CD14-positive monocyte (primary cell): ENCODE measurements at regions not wholly inside any gene's neighbourhood (a gene's known extent, or its start where the extent isn't known, plus 50 kb on each side); places are given as distances from the start of the nearest gene placed in this dataset.

Source experiments
- DNase-seq, 3 donors: peaks; one replicate each; pipeline ENCODE4 v3.0.0-alpha.2; 2011 to 2022
- H2AFZ ChIP-seq: 2 replicates; pipeline ENCODE4 v1.6.0; 2012; ENCODE audit warnings: mild to moderate bottlenecking, low read depth, low read length, inconsistent platforms; ENCODE audit not compliant: insufficient read depth, poor library complexity, severe bottlenecking
- H3K27ac ChIP-seq, 2 donors: 1 replicate in 1 of 2; 2 replicates in 1 of 2; pipeline ENCODE4 v1.5.1; 2012 to 2013; ENCODE audit warnings: low read length in 2 of 2, control low read depth in 1 of 2, inconsistent platforms in 1 of 2, low read depth in 1 of 2, mild to moderate bottlenecking in 1 of 2
- H3K27me3 ChIP-seq, 2 donors: one replicate each; pipeline versions ENCODE4 v1.6.0 to v1.6.1; 2011 to 2013; ENCODE audit warnings: low read length in 2 of 2; ENCODE audit not compliant: control insufficient read depth in 2 of 2, insufficient read depth in 2 of 2
- H3K36me3 ChIP-seq, 2 donors: replicated peaks in 1 of 2; 1 replicate in 1 of 2; 2 replicates in 1 of 2; pipeline versions ENCODE4 v1.5.1 to v1.6.1; 2012 to 2013; ENCODE audit warnings: low read length in 2 of 2, control low read depth in 1 of 2, inconsistent platforms in 1 of 2, mild to moderate bottlenecking in 1 of 2; ENCODE audit not compliant: insufficient read depth in 2 of 2, control insufficient read depth in 1 of 2
- H3K4me1 ChIP-seq, 2 donors: 1 replicate in 1 of 2; 2 replicates in 1 of 2; pipeline versions ENCODE4 v1.5.1 to v1.6.1; 2012 to 2013; ENCODE audit warnings: low read length in 2 of 2, control low read depth in 1 of 2, inconsistent platforms in 1 of 2, mild to moderate bottlenecking in 1 of 2, moderate library complexity in 1 of 2; ENCODE audit not compliant: insufficient read depth in 2 of 2, control insufficient read depth in 1 of 2
- H3K4me2 ChIP-seq: replicated peaks from 2 replicates; pipeline ENCODE3; 2012; ENCODE audit warnings: low read length, moderate library complexity, mild to moderate bottlenecking; ENCODE audit not compliant: poor library complexity, severe bottlenecking; ENCODE audit errors: extremely low read depth
- H3K4me3 ChIP-seq, 3 experiments: fragments of 200-600 bp in 1 of 3; sonication (generic) in 1 of 3; replicated peaks in 1 of 3; 1 replicate in 2 of 3; 2 replicates in 1 of 3; pipeline ENCODE4 v1.5.1; 2011 to 2013; ENCODE audit warnings: low read length in 3 of 3, mild to moderate bottlenecking in 3 of 3, control low read depth in 2 of 3, low read depth in 2 of 3, inconsistent platforms in 1 of 3, moderate library complexity in 1 of 3
- H3K79me2 ChIP-seq: 2 replicates; pipeline ENCODE4 v1.6.0; 2012; ENCODE audit warnings: mild to moderate bottlenecking, control low read depth, inconsistent platforms, low read length, moderate library complexity; ENCODE audit not compliant: insufficient read depth
- H3K9ac ChIP-seq: 2 replicates; pipeline ENCODE4 v1.6.0; 2017; ENCODE audit warnings: low read length, mild to moderate bottlenecking; ENCODE audit not compliant: insufficient read depth, poor library complexity, severe bottlenecking
- H3K9me3 ChIP-seq, 2 donors: replicated peaks in 1 of 2; 1 replicate in 1 of 2; 2 replicates in 1 of 2; pipeline versions ENCODE4 v1.5.1 to v1.6.1; 2012 to 2013; ENCODE audit warnings: low read length in 2 of 2, control low read depth in 1 of 2; ENCODE audit not compliant: control insufficient read depth in 1 of 2, insufficient read depth in 1 of 2
- H4K20me1 ChIP-seq: 2 replicates; pipeline ENCODE4 v1.6.0; 2012; ENCODE audit warnings: mild to moderate bottlenecking, low read length, control low read depth, moderate library complexity; ENCODE audit not compliant: insufficient read depth
- H3K27ac Mint-ChIP-seq, 7 donors: one replicate each; pipeline ENCODE4 v1.8.0; 2020; ENCODE audit warnings: mild to moderate bottlenecking in 7 of 7, mixed read lengths in 7 of 7, moderate library complexity in 6 of 7, inconsistent platforms in 2 of 7
- H3K27me3 Mint-ChIP-seq, 3 donors: one replicate each; pipeline ENCODE4 v1.8.0; 2021 to 2022; ENCODE audit warnings: low read depth in 3 of 3, mild to moderate bottlenecking in 3 of 3, mixed read lengths in 3 of 3, moderate library complexity in 3 of 3, inconsistent platforms in 1 of 3
- H3K36me3 Mint-ChIP-seq, 2 donors: one replicate each; pipeline ENCODE4 v1.8.0; 2020; ENCODE audit warnings: mixed read lengths in 2 of 2, inconsistent platforms in 1 of 2, mild to moderate bottlenecking in 1 of 2
- H3K4me1 Mint-ChIP-seq: one replicate; pipeline ENCODE4 v1.8.0; 2020; ENCODE audit warnings: mild to moderate bottlenecking, mixed read lengths
- H3K4me3 Mint-ChIP-seq, 2 donors: one replicate each; pipeline ENCODE4 v1.8.0; 2020; ENCODE audit warnings: mild to moderate bottlenecking in 2 of 2, mixed read lengths in 2 of 2, moderate library complexity in 1 of 2
- H3K9me3 Mint-ChIP-seq, 7 donors: one replicate each; pipeline ENCODE4 v1.8.0; 2020 to 2022; ENCODE audit warnings: mixed read lengths in 7 of 7, mild to moderate bottlenecking in 6 of 7, moderate library complexity in 6 of 7, inconsistent platforms in 2 of 7
- WGBS: methylation state at CpG from one replicate; pipeline ENCODE4 v1.1.5; 2013; ENCODE audit warnings: missing lambda C conversion rate; ENCODE audit not compliant: insufficient coverage; 5-methylcytosine and 5-hydroxymethylcytosine counted together
- intact Hi-C, 2 donors: fragments of 100-400 bp; cut with micrococcal nuclease; formaldehyde crosslinking; loops; one replicate each; pipeline versions ENCODE4 v1.15.0 to v1.15.1; 2023
- TF ChIP-seq, protein P1 (sequence below): fragments of 200-600 bp; IDR thresholded peaks from one replicate; pipeline ENCODE4 v1.8.0; 2022; ENCODE audit warnings: antibody characterized with exemption, mild to moderate bottlenecking

- Mint-ChIP-seq H3K27me3 (peaks cover 0 to 2% (median 1%) of the 10 kb centered on the region in 3 donors), H3K4me1 (no peaks in the 10 kb centered on the region), H3K9me3 (peaks cover 0 to 3% (median 0%) of the 10 kb centered on the region in 7 donors), H3K36me3 (no peaks in the 10 kb centered on the region), H3K27ac (no peak overlapping the region), H3K4me3 (no peak overlapping the region)
- Histone ChIP-seq H3K27me3 (no peaks in the 10 kb centered on the region), H3K4me3 (no peak overlapping the region), H3K79me2 (no peaks in the 10 kb centered on the region), H3K4me1 (no peaks in the 10 kb centered on the region), H2AFZ (no peak overlapping the region), H3K4me2 (no peak overlapping the region), H3K27ac (no peak overlapping the region), H3K36me3 (no peaks in the 10 kb centered on the region), H4K20me1 (no peaks in the 10 kb centered on the region), H3K9me3 (no peaks in the 10 kb centered on the region), H3K9ac (no peak overlapping the region)
- DNase-seq: no peak
- 100% methylated on average over 1 of the region's 1 CpG for WGBS
- TF ChIP-seq, protein P1, sequence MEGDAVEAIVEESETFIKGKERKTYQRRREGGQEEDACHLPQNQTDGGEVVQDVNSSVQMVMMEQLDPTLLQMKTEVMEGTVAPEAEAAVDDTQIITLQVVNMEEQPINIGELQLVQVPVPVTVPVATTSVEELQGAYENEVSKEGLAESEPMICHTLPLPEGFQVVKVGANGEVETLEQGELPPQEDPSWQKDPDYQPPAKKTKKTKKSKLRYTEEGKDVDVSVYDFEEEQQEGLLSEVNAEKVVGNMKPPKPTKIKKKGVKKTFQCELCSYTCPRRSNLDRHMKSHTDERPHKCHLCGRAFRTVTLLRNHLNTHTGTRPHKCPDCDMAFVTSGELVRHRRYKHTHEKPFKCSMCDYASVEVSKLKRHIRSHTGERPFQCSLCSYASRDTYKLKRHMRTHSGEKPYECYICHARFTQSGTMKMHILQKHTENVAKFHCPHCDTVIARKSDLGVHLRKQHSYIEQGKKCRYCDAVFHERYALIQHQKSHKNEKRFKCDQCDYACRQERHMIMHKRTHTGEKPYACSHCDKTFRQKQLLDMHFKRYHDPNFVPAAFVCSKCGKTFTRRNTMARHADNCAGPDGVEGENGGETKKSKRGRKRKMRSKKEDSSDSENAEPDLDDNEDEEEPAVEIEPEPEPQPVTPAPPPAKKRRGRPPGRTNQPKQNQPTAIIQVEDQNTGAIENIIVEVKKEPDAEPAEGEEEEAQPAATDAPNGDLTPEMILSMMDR: no peak
- intact Hi-C loops: no loop called here
Observed at GRCh38 chr4:54556051-54556450, 101.7 kb upstream of the KIT start.

GRCh38 chr4:54556587-54556986 lies 101.2 kb upstream of the KIT start:
- H3K9ac ChIP-seq: no peak overlapping the region
- H4K20me1 ChIP-seq: no peaks in the 10 kb centered on the region
- no peak overlapping the region for H2AFZ ChIP-seq
- Mint-ChIP-seq H3K4me3 (no peak overlapping the region), H3K27ac (no peak overlapping the region), H3K4me1 (no peaks in the 10 kb centered on the region), H3K27me3 (peaks cover 0 to 2% (median 1%) of the 10 kb centered on the region in 3 donors), H3K9me3 (peaks cover 0 to 3% (median 0%) of the 10 kb centered on the region in 7 donors), H3K36me3 (no peaks in the 10 kb centered on the region)
- H3K4me2 ChIP-seq: no peak overlapping the region
- H3K36me3 ChIP-seq: no peaks in the 10 kb centered on the region
- TF ChIP-seq, protein P1: no peak
- no peak for DNase-seq
- intact Hi-C loops: no loop called here
- H3K9me3 ChIP-seq: no peaks in the 10 kb centered on the region
- no peaks in the 10 kb centered on the region for H3K79me2 ChIP-seq
- no peaks in the 10 kb centered on the region for H3K27me3 ChIP-seq
- no peaks in the 10 kb centered on the region for H3K4me1 ChIP-seq
- H3K27ac ChIP-seq: no peak overlapping the region
- 93% methylated on average over 3 of the region's 3 CpGs for WGBS
- no peak overlapping the region for H3K4me3 ChIP-seq
